MM.1S (cell line): ENCODE measurements at regions not wholly inside any gene's neighbourhood (a gene's known extent, or its start where the extent isn't known, plus 50 kb on each side); places are given as distances from the start of the nearest gene placed in this dataset.

Experiments
- DNase-seq: peaks from one replicate; pipeline ENCODE4 v3.0.0-alpha.2; 2015
- H2AFZ ChIP-seq: fragments of 300-600 bp; sonication (generic); 2 replicates; pipeline ENCODE4 v1.6.0; 2016; ENCODE audit warnings: antibody characterized with exemption, low read length
- H3F3A ChIP-seq: fragments of 300-600 bp; sonication (generic); 2 replicates; pipeline ENCODE4 v1.6.1; 2016; ENCODE audit warnings: mild to moderate bottlenecking, antibody characterized with exemption, low read length, moderate library complexity, mixed read lengths; ENCODE audit not compliant: insufficient read depth
- H3K27ac ChIP-seq: fragments of 300-600 bp; sonication (generic); 2 replicates; pipeline ENCODE4 v1.5.1; 2016; ENCODE audit warnings: mild to moderate bottlenecking, low read length
- H3K27me3 ChIP-seq: fragments of 300-600 bp; sonication (generic); replicated peaks from 2 replicates; pipeline ENCODE4 v1.6.0; 2016; ENCODE audit warnings: low read length; ENCODE audit not compliant: insufficient read depth
- H3K36me3 ChIP-seq: fragments of 300-600 bp; sonication (generic); replicated peaks from 2 replicates; pipeline ENCODE4 v1.6.1; 2016; ENCODE audit warnings: mild to moderate bottlenecking, low read length, mixed read lengths; ENCODE audit not compliant: insufficient read depth
- H3K4me1 ChIP-seq: fragments of 300-600 bp; sonication (generic); 2 replicates; pipeline ENCODE4 v1.6.1; 2016; ENCODE audit warnings: low read length, mixed read lengths
- H3K4me2 ChIP-seq: fragments of 300-600 bp; sonication (generic); 2 replicates; pipeline ENCODE4 v1.6.0; 2016; ENCODE audit warnings: low read depth, low read length
- H3K4me3 ChIP-seq: fragments of 300-600 bp; sonication (generic); 2 replicates; pipeline ENCODE4 v1.5.1; 2016; ENCODE audit warnings: low read length, mixed read lengths
- H3K79me2 ChIP-seq: fragments of 300-600 bp; sonication (generic); 2 replicates; pipeline ENCODE4 v1.6.1; 2016; ENCODE audit warnings: mixed run types, low read length, mixed read lengths
- H3K9ac ChIP-seq: fragments of 300-600 bp; sonication (generic); 2 replicates; pipeline ENCODE4 v1.6.1; 2016; ENCODE audit warnings: low read length, mixed read lengths
- H3K9me2 ChIP-seq: fragments of 300-600 bp; sonication (generic); replicated peaks from 2 replicates; pipeline ENCODE4 v1.6.1; 2016; ENCODE audit warnings: mild to moderate bottlenecking, low read length, mixed read lengths; ENCODE audit not compliant: insufficient read depth
- H3K9me3 ChIP-seq: fragments of 300-600 bp; sonication (generic); replicated peaks from 2 replicates; pipeline ENCODE4 v1.6.1; 2016; ENCODE audit warnings: mild to moderate bottlenecking, low read length, mixed read lengths; ENCODE audit not compliant: insufficient read depth
- H4K20me1 ChIP-seq: fragments of 300-600 bp; sonication (generic); 2 replicates; pipeline ENCODE4 v1.6.1; 2016; ENCODE audit warnings: mild to moderate bottlenecking, low read length, moderate library complexity, mixed read lengths; ENCODE audit not compliant: insufficient read depth
- EZH2 ChIP-seq: fragments of 300-600 bp; sonication (generic); optimal IDR thresholded peaks from 2 replicates; pipeline ENCODE3; 2017; ENCODE audit warnings: low read depth, mild to moderate bottlenecking, antibody characterized with exemption, low read length, mixed read lengths
- EZH2phosphoT487 ChIP-seq: fragments of 300-600 bp; sonication (generic); IDR thresholded peaks from 2 replicates; pipeline ENCODE4 v1.6.1; 2018; ENCODE audit warnings: antibody characterized with exemption, low read length
- TF ChIP-seq, protein P1 (sequence below): fragments of 300-600 bp; sonication (generic); IDR thresholded peaks from 2 replicates; pipeline ENCODE4 v1.5.1; 2016; ENCODE audit warnings: antibody characterized with exemption, low read length, mixed read lengths

GRCh38 chr10:8334631-8335030 is 280.1 kb downstream of the GATA3 start:
- no peak overlapping the region for H2AFZ ChIP-seq
- H3K79me2 ChIP-seq = no peaks in the 10 kb centered on the region
- H3K36me3 ChIP-seq = no peaks in the 10 kb centered on the region
- H3F3A ChIP-seq = peaks cover 10% of the 10 kb centered on the region
- H3K4me3 ChIP-seq = no peak overlapping the region
- DNase-seq = no peak
- no peaks in the 10 kb centered on the region for H3K9me3 ChIP-seq
- peaks cover 3% of the 10 kb centered on the region; the same call in 1 of the 2 replicates for H3K4me1 ChIP-seq
- no peaks in the 10 kb centered on the region for H3K9me2 ChIP-seq
- H3K4me2 ChIP-seq = no peak overlapping the region
- H3K27ac ChIP-seq = no peak overlapping the region
- no peak overlapping the region for H3K9ac ChIP-seq
- TF ChIP-seq EZH2phosphoT487 (no peak), EZH2 (no peak)
- TF ChIP-seq, protein P1, sequence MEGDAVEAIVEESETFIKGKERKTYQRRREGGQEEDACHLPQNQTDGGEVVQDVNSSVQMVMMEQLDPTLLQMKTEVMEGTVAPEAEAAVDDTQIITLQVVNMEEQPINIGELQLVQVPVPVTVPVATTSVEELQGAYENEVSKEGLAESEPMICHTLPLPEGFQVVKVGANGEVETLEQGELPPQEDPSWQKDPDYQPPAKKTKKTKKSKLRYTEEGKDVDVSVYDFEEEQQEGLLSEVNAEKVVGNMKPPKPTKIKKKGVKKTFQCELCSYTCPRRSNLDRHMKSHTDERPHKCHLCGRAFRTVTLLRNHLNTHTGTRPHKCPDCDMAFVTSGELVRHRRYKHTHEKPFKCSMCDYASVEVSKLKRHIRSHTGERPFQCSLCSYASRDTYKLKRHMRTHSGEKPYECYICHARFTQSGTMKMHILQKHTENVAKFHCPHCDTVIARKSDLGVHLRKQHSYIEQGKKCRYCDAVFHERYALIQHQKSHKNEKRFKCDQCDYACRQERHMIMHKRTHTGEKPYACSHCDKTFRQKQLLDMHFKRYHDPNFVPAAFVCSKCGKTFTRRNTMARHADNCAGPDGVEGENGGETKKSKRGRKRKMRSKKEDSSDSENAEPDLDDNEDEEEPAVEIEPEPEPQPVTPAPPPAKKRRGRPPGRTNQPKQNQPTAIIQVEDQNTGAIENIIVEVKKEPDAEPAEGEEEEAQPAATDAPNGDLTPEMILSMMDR = no peak
- H3K27me3 ChIP-seq = no peaks in the 10 kb centered on the region
- H4K20me1 ChIP-seq = no peaks in the 10 kb centered on the region

GRCh38 chr10:8336629-8337331 is 282.3 kb downstream of the GATA3 start:
- Histone ChIP-seq H3K4me3 (no peak overlapping the region), H3K79me2 (no peaks in the 10 kb centered on the region), H3K9ac (no peak overlapping the region), H3K27me3 (no peaks in the 10 kb centered on the region), H3K4me2 (no peak overlapping the region), H3K4me1 (peaks cover 3% of the 10 kb centered on the region; the same call in 1 of the 2 replicates), H3K27ac (no peak overlapping the region), H3K9me3 (no peaks in the 10 kb centered on the region), H3K36me3 (no peaks in the 10 kb centered on the region), H2AFZ (no peak overlapping the region), H3K9me2 (no peaks in the 10 kb centered on the region), H4K20me1 (no peaks in the 10 kb centered on the region), H3F3A (peaks cover 10% of the 10 kb centered on the region)
- TF ChIP-seq, protein P1 = no peak
- TF ChIP-seq EZH2phosphoT487 (no peak), EZH2 (no peak)
- no peak for DNase-seq

GRCh38 chr10:8337332-8337651 is 282.8 kb downstream of the GATA3 start:
- Histone ChIP-seq H3K9me3 (no peaks in the 10 kb centered on the region), H3K9ac (no peak overlapping the region), H4K20me1 (no peaks in the 10 kb centered on the region), H3K4me2 (no peak overlapping the region), H3K27ac (no peak overlapping the region), H3K9me2 (no peaks in the 10 kb centered on the region), H3K36me3 (no peaks in the 10 kb centered on the region), H3K4me1 (peaks cover 3% of the 10 kb centered on the region; the same call in 1 of the 2 replicates), H2AFZ (no peak overlapping the region), H3K79me2 (no peaks in the 10 kb centered on the region), H3F3A (0 out of 2 replicates have a peak, but pooled peaks cover 6% of the 10 kb centered on the region), H3K27me3 (no peaks in the 10 kb centered on the region), H3K4me3 (no peak overlapping the region)
- TF ChIP-seq, protein P1 = no peak
- TF ChIP-seq EZH2phosphoT487 (no peak), EZH2 (no peak)
- no peak for DNase-seq
